H9 (cell line): ENCODE measurements at regions not wholly inside any gene's neighbourhood (a gene's known extent, or its start where the extent isn't known, plus 50 kb on each side); places are given as distances from the start of the nearest gene placed in this dataset.

Source experiments
- DNase-seq: peaks from one replicate; pipeline ENCODE4 v3.0.0-alpha.2; 2017
- H2AFZ ChIP-seq: one replicate; pipeline ENCODE4 v1.6.1; 2013; ENCODE audit warnings: mild to moderate bottlenecking, low read length, control low read depth, moderate library complexity
- H2AK5ac ChIP-seq: 2 replicates; pipeline ENCODE4 v1.6.1; 2013; ENCODE audit warnings: low read length, control low read depth, mixed read lengths; ENCODE audit not compliant: insufficient read length
- H2BK120ac ChIP-seq: one replicate; pipeline ENCODE4 v1.6.1; 2013; ENCODE audit warnings: low read depth, mild to moderate bottlenecking, low read length, control low read depth, inconsistent platforms; ENCODE audit not compliant: poor library complexity, severe bottlenecking
- H2BK12ac ChIP-seq: 2 replicates; pipeline ENCODE4 v1.6.1; 2013; ENCODE audit warnings: low read length, control low read depth, mixed read lengths, low read depth; ENCODE audit not compliant: insufficient read length
- H2BK15ac ChIP-seq: 2 replicates; pipeline ENCODE4 v1.6.1; 2013; ENCODE audit warnings: low read depth, low read length, control low read depth
- H2BK20ac ChIP-seq: one replicate; pipeline ENCODE4 v1.6.1; 2013; ENCODE audit warnings: low read depth, mild to moderate bottlenecking, low read length, control low read depth, inconsistent platforms; ENCODE audit not compliant: poor library complexity, severe bottlenecking
- H2BK5ac ChIP-seq: 2 replicates; pipeline ENCODE4 v1.6.1; 2013; ENCODE audit warnings: low read length, control low read depth, mixed read lengths; ENCODE audit not compliant: insufficient read length
- H3K14ac ChIP-seq: 2 replicates; pipeline ENCODE4 v1.6.1; 2013; ENCODE audit warnings: low read length, control low read depth; ENCODE audit not compliant: insufficient read depth
- H3K18ac ChIP-seq: 2 replicates; pipeline ENCODE4 v1.6.1; 2013; ENCODE audit warnings: low read depth, mild to moderate bottlenecking, mixed read lengths, low read length, control low read depth; ENCODE audit not compliant: insufficient read length
- H3K23ac ChIP-seq: 2 replicates; pipeline ENCODE4 v1.6.1; 2013; ENCODE audit warnings: low read length, control low read depth, mixed read lengths, low read depth; ENCODE audit not compliant: insufficient read length
- H3K23me2 ChIP-seq: 2 replicates; pipeline ENCODE4 v1.6.1; 2013; ENCODE audit warnings: low read depth, mild to moderate bottlenecking, mixed read lengths, low read length, control low read depth; ENCODE audit not compliant: insufficient read length, poor library complexity, severe bottlenecking
- H3K27ac ChIP-seq: 2 replicates; pipeline ENCODE4 v1.5.1; 2013; ENCODE audit warnings: low read length, control low read depth, mixed read lengths, low read depth; ENCODE audit not compliant: insufficient read length
- H3K27me3 ChIP-seq: 2 replicates; pipeline ENCODE4 v1.6.1; 2013; ENCODE audit warnings: low read length, control low read depth, inconsistent platforms; ENCODE audit not compliant: insufficient read depth
- H3K4ac ChIP-seq: 2 replicates; pipeline ENCODE4 v1.6.1; 2013; ENCODE audit warnings: low read depth, mild to moderate bottlenecking, control low read depth, inconsistent platforms, low read length, moderate library complexity
- H3K4me1 ChIP-seq: 2 replicates; pipeline ENCODE4 v1.6.1; 2013; ENCODE audit warnings: low read length, control low read depth, inconsistent platforms; ENCODE audit not compliant: insufficient read depth
- H3K4me2 ChIP-seq: 2 replicates; pipeline ENCODE4 v1.6.1; 2013; ENCODE audit warnings: low read length, control low read depth, mixed read lengths; ENCODE audit not compliant: insufficient read length, insufficient read depth
- H3K56ac ChIP-seq: 2 replicates; pipeline ENCODE4 v1.6.1; 2013; ENCODE audit warnings: low read depth, mild to moderate bottlenecking, mixed read lengths, low read length, control low read depth; ENCODE audit not compliant: insufficient read length
- H3K79me1 ChIP-seq: 2 replicates; pipeline ENCODE4 v1.6.1; 2013; ENCODE audit warnings: low read depth, mild to moderate bottlenecking, moderate library complexity, low read length, control low read depth, inconsistent platforms; ENCODE audit not compliant: insufficient read depth, poor library complexity, severe bottlenecking
- H3K79me2 ChIP-seq: 2 replicates; pipeline ENCODE4 v1.6.1; 2013; ENCODE audit warnings: low read length, control low read depth, inconsistent platforms; ENCODE audit not compliant: insufficient read depth
- H3K9ac ChIP-seq: 2 replicates; pipeline ENCODE4 v1.6.1; 2013; ENCODE audit warnings: low read length, control low read depth, mixed read lengths; ENCODE audit not compliant: insufficient read length; ENCODE audit errors: extremely low read depth
- H3K9me3 ChIP-seq: one replicate; pipeline ENCODE4 v1.6.1; 2013; ENCODE audit warnings: low read depth, low read length, inconsistent platforms; ENCODE audit not compliant: control insufficient read depth
- H3T11ph ChIP-seq: one replicate; pipeline ENCODE4 v1.6.1; 2013; ENCODE audit warnings: mild to moderate bottlenecking, low read length, control low read depth, inconsistent platforms
- H4K20me1 ChIP-seq: one replicate; pipeline ENCODE4 v1.6.1; 2013; ENCODE audit not compliant: control insufficient read depth, insufficient read length, insufficient read depth
- H4K5ac ChIP-seq: 2 replicates; pipeline ENCODE4 v1.6.1; 2013; ENCODE audit warnings: low read depth, mild to moderate bottlenecking, mixed read lengths, low read length, control low read depth; ENCODE audit not compliant: insufficient read length
- H4K8ac ChIP-seq: replicated peaks from 2 replicates; pipeline ENCODE4 v1.6.1; 2013; ENCODE audit warnings: low read length, control low read depth, mixed read lengths, low read depth; ENCODE audit not compliant: insufficient read length
- H4K91ac ChIP-seq: 2 replicates; pipeline ENCODE4 v1.6.1; 2013; ENCODE audit warnings: low read depth, mild to moderate bottlenecking, moderate library complexity, mixed read lengths, low read length, control low read depth; ENCODE audit not compliant: insufficient read length
- H3K27ac Mint-ChIP-seq, 3 experiments: 2 replicates in 2 of 3; 3 replicates in 1 of 3; pipeline ENCODE4 v1.8.0; 2020 to 2021; ENCODE audit warnings: mixed read lengths in 3 of 3, mild to moderate bottlenecking in 1 of 3, moderate library complexity in 1 of 3
- H3K27me3 Mint-ChIP-seq: 2 replicates; pipeline ENCODE4 v1.8.0; 2021; ENCODE audit warnings: low read depth, mild to moderate bottlenecking, moderate library complexity, mixed read lengths
- H3K36me3 Mint-ChIP-seq, 3 experiments: 2 replicates in 2 of 3; 3 replicates in 1 of 3; pipeline ENCODE4 v1.8.0; 2020 to 2021; ENCODE audit warnings: low read depth in 3 of 3, mixed read lengths in 3 of 3; ENCODE audit not compliant: insufficient read depth in 1 of 3
- H3K4me1 Mint-ChIP-seq, 2 experiments: 2 replicates each; pipeline ENCODE4 v1.8.0; 2020; ENCODE audit warnings: mixed read lengths in 2 of 2
- H3K4me3 Mint-ChIP-seq, 2 experiments: 2 replicates in 1 of 2; 3 replicates in 1 of 2; pipeline ENCODE4 v1.8.0; 2020 to 2021; ENCODE audit warnings: mild to moderate bottlenecking in 2 of 2, mixed read lengths in 2 of 2, moderate library complexity in 1 of 2
- H3K9me3 Mint-ChIP-seq, 2 experiments: 2 replicates in 1 of 2; 3 replicates in 1 of 2; pipeline ENCODE4 v1.8.0; 2020; ENCODE audit warnings: mild to moderate bottlenecking in 2 of 2, mixed read lengths in 2 of 2, moderate library complexity in 1 of 2
- TF ChIP-seq, protein P1 (sequence below): fragments of 200-600 bp; sonication (generic); conservative IDR thresholded peaks from 3 replicates; pipeline ENCODE4 v1.8.0; 2021; ENCODE audit warnings: antibody characterized with exemption, mild to moderate bottlenecking

DNA sequence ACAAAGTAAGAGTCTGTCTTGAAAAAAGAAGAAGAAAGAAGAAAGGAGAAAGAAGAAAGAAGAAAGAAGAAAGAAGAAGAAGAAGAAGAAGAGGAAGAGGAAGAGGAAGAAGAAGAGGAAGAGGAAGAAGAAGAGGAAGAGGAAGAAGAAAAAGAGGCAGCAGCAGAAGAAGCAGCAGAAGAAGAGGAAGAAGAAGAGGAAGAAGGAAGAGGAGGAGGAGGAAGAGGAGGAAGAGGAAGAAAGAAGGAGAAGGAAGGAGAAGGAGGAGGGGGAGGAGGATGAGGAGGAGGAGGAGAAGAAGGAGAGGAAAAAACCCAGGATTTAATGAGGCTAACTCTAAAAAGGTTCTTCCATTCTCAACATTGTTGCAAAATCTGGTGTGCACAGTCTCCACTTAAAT lies 95.4 kb upstream of the PDE10A start:
- Histone ChIP-seq H3K27ac (no peak overlapping the region), H3K27me3 (no peaks in the 10 kb centered on the region), H3K56ac (no peak overlapping the region), H3K79me2 (no peaks in the 10 kb centered on the region), H3K14ac (no peak overlapping the region), H3K9ac (no peak overlapping the region), H4K20me1 (no peaks in the 10 kb centered on the region), H2BK12ac (no peak overlapping the region), H3K4ac (no peak overlapping the region), H4K91ac (no peak overlapping the region), H2AFZ (no peak overlapping the region), H3K23ac (no peak overlapping the region), H4K5ac (no peak overlapping the region), H2BK5ac (no peak overlapping the region), H4K8ac (no peak overlapping the region), H3K4me1 (no peaks in the 10 kb centered on the region), H3T11ph (no peak overlapping the region), H3K23me2 (no peaks in the 10 kb centered on the region), H3K4me2 (no peak overlapping the region), H2BK20ac (no peak overlapping the region), H2AK5ac (no peak overlapping the region), H3K18ac (no peak overlapping the region), H3K9me3 (no peaks in the 10 kb centered on the region), H3K79me1 (no peaks in the 10 kb centered on the region), H2BK15ac (no peak overlapping the region), H2BK120ac (no peak overlapping the region)
- no peak for DNase-seq
- Mint-ChIP-seq H3K27ac (no peak overlapping the region), H3K27me3 (peaks cover 5% of the 10 kb centered on the region; the same call in 1 of the 2 replicates), H3K4me3 (no peak overlapping the region), H3K9me3 (no peaks in the 10 kb centered on the region), H3K4me1 (no peaks in the 10 kb centered on the region), H3K36me3 (0 out of 7 replicates have a peak, but pooled peaks cover 0 to 2% (median 0%) of the 10 kb centered on the region in 3 experiments)
- TF ChIP-seq, protein P1, sequence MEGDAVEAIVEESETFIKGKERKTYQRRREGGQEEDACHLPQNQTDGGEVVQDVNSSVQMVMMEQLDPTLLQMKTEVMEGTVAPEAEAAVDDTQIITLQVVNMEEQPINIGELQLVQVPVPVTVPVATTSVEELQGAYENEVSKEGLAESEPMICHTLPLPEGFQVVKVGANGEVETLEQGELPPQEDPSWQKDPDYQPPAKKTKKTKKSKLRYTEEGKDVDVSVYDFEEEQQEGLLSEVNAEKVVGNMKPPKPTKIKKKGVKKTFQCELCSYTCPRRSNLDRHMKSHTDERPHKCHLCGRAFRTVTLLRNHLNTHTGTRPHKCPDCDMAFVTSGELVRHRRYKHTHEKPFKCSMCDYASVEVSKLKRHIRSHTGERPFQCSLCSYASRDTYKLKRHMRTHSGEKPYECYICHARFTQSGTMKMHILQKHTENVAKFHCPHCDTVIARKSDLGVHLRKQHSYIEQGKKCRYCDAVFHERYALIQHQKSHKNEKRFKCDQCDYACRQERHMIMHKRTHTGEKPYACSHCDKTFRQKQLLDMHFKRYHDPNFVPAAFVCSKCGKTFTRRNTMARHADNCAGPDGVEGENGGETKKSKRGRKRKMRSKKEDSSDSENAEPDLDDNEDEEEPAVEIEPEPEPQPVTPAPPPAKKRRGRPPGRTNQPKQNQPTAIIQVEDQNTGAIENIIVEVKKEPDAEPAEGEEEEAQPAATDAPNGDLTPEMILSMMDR: no peak
